ENCODE measurements at regions not wholly inside any gene's neighbourhood (a gene's known extent, or its start where the extent isn't known, plus 50 kb on each side); places are given as distances from the start of the nearest gene placed in this dataset.
"Not testable (repeated sequence)": the region's sequence is repeated elsewhere in the genome, so short reads cannot be mapped to it uniquely, and the experiment has no call there.

DNA sequence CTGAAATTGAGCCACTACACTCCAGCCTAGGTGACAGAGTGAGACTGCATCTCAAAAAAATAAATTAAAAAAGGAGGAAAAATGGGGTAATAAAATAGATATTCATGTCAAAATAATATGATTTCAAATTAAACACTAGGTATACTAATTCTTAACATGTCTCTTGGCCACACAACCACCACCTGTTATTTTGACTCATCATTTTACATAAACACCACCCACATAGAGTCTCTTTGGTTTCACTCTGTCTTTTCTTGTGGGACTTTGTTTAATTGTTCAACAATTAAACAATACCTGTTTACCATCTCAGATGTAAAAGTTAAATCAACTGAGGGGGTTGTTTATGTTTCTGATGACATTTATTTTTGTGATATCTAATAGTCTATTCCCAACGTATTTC, 476.8 kb upstream of the ADGRB3 start:
- DNase-seq (ENCODE audit: low read depth in 2 of 2), result no peak

DNA sequence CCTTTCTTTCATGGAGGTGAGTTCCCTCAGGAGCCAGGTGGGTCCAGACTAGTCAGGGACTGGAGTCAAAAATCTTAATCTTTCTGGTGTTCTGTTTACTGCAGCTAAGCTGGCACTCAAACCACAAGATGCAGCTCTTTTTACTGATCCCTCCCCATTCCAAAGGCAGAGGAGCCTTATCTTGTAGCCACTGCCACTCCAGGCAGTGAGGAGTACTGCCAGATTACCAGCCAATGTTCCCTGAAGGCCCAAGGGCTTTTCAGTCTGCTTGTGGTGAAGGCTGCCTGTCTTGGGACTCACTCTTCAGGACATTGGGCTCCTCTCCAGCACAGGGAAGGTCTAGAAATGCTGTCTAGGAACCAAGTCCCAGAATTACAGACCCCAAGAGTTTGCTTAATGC, 490.4 kb upstream of the ADGRB3 start:
- no peak for DNase-seq (ENCODE audit: low read depth in 2 of 2)

DNA sequence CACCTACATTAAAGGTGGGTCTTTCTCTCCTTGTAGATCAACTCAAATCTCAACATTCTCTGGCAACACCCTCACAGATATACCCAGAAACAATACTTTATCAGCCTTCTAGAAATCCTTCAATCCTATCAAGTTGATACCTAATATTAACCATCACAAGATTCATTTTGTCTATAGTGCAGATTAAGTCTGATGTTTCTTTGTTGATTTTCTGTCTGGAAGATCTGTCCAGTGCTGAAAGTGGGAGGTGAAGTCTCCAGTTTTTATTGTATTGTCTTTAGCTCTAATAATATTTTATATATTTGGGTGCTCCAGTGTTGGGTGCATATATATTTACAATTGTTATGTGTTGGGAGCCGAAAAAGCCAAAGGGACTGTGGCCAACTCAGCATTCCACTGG, 493.9 kb upstream of the ADGRB3 start:
- no peak for DNase-seq (ENCODE audit: low read depth in 2 of 2)

DNA sequence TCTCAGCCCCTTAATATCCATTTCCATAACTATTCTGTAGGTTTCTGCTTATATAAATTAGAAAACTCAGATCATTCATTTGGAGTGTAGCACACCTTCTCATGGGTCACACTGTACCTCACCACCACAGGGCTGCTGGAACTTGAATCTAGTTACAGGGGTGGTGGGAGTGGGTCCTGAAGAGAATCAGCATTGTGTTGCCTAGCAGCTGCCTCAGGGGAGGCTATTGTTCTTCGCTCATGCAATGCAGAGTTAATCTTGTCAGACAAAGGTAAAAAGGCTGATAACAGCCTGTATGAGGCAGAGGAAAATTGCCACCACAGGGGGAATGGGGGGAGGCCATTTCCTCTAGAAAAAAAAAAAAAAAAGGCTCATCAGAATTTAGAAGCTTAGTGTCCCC, 496.0 kb upstream of the ADGRB3 start:
- no peak for DNase-seq (ENCODE audit: low read depth in 2 of 2)

DNA sequence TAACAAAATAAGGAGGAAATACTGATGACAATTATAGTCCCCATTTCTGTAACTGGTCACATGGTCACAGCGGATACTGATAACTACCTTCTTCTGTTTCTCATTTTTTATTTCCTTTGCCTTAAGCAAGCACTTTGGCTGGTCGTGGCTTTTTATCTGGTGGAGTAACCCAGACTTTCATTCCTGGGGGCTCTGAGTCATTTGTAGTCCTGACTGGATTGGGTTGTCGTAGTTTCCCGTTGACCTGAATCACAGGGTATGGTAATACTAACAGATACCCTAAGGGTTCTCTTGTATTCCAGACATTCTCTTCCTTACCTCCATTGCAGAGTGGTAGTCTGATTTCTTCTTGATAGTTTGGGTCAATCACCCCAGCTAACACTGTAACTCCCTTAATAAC, 500.3 kb upstream of the ADGRB3 start:
- no peak for DNase-seq (ENCODE audit: low read depth in 2 of 2)

DNA sequence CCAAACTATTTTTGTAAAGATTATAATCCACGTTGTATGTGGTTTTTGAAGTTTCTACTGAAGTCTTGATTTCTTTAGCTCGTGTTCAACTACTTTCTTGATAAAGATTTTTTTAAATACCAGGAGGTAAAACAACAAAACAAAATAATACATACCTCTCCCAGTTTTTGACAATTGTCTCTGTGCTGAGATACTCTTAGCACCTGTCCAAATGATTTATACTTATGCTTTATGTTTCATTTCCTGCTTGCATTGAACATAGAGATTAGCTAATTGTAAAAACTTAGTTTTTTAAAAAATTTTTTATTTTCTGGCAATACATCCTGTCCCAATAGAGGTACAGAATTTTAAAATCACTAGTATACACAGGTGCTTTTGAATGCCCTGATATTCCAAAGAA, 506.9 kb upstream of the ADGRB3 start:
- DNase-seq (ENCODE audit: low read depth in 2 of 2), result no peak

DNA sequence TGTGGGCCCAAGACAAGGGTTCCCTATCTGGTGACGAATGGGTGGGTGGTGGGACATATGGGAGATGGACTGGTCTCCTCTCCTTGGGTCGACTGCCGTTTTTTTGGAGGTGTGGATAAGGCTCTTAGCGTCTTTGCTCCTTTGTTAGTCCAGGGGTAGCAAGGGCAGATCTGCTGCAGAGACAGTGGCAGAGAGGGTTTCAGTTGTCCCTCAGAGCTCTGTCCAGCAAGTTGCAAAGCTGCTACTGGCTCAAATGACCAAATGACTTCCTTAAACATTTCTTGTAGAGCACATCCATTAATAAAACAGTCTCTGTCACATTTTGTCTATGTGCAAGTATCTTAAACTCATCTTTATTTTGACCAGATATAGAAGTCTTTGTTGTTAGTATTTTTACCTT, 508.0 kb upstream of the ADGRB3 start:
- DNase-seq (ENCODE audit: low read depth in 2 of 2), result no peak

DNA sequence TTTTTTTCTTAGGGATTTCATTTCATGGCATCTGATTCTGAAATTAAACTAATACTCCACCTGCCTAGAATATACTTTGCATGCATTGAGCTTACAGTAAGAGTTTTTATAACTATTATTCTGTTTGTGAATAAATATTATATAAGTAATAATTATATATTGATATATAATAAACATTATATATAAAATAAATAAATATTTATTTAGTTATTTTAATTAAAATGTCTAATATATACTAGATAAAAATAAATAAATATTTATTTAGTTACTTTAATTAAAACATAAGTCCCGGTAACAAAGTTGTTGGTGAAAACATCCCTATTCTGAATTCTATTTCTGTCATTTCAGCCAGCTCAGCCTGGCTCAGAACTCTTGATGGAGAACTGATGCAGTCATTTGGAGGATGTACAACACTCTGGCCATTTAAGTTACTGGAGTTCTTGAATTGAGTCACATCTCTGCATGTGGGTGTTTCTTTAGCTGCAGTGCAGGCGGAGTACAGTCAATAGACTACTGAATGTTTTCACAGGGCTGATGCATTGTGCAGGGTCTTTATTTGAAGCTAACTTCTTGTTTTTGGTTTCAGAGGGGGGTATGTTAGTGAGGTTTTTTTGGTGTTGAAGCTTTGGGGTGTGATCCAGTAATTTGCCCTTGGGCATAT, 508.9 kb upstream of the ADGRB3 start:
- no peak for DNase-seq (ENCODE audit: low read depth in 2 of 2)

DNA sequence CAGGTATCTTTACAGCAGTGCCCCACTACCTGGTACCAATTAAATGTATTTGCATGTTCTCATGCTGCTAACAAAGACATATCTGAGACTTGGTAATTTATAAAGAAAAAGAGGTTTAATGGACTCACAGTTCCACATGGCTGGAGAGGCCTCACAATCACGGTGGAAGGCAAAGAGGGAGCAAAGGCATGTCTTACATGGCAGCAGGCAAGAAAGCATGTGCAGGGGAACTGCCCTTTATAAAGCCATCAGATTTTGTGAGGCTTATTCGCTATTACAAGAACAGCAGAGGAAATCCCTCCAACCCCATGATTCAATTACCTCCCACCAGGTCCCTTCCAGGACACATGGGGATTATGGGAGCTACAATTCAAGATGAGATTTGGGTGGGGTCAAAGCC, 512.1 kb upstream of the ADGRB3 start:
- DNase-seq (ENCODE audit: low read depth in 2 of 2), result not testable (repeated sequence)

DNA sequence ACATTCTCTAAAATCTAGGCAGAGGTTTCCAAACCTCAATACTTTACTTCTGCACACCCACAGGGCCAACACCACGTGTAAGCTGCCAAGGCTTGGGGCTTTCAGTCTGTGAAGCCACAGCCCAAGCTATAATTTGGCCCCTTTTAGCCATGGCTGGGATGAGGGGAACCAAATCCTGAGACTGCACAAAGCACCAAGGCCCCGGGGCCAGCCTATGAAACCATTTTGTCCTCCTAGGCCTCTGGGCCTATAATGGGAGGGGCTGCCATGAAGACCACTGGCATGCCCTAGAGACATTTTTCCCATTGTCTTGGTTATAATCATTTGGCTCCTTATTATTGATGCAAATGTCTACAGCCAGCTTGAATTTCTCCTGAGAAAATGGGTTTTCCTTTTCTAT, 513.0 kb upstream of the ADGRB3 start:
- DNase-seq (ENCODE audit: low read depth in 2 of 2), result no peak

DNA sequence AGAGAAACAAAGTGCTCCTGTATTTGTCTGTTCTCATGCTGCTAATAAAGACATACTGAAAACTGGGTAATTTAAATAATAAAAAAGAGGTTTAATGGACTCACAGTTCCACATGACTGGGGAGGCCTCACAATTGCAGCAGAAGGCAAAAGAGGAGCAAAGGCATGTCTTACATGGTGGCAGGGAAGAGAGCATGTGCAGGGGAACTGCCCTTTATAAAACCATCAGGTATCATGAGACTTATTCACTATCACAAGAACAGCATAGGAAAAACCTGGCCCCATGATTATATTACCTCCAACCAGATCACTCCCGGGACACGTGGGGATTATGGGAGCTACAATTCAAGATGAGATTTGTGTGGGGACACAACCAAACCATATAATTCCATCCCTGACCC, 514.1 kb upstream of the ADGRB3 start:
- not testable (repeated sequence) for DNase-seq (ENCODE audit: low read depth in 2 of 2)

DNA sequence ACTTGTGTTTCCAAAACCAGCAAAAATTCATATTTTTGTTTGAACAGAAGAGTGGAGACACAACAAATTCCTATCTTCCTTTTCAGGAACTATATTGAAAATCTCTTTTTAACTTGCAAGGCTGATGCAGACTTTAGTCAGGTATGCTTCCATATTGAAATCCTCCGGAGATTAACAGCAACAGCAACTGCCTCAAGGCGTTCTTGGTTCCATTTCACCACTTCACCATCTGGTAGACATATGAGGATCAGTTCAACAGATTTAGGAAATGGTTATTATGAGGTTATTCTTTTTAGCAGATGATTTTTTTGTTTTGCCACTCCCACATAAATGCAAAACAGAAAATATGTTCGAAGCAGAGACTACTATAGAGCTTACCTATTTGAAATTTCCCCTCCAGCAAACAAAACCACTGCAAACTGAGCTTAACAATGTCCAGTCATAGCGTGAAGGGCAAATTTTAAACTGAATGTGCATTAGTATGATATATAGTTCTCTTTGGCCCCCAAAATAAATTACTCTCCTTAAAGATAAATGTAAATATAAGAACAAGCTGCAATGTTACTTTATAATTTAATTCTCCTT, 520.5 kb upstream of the ADGRB3 start:
- DNase-seq (ENCODE audit: low read depth in 2 of 2), result no peak

DNA sequence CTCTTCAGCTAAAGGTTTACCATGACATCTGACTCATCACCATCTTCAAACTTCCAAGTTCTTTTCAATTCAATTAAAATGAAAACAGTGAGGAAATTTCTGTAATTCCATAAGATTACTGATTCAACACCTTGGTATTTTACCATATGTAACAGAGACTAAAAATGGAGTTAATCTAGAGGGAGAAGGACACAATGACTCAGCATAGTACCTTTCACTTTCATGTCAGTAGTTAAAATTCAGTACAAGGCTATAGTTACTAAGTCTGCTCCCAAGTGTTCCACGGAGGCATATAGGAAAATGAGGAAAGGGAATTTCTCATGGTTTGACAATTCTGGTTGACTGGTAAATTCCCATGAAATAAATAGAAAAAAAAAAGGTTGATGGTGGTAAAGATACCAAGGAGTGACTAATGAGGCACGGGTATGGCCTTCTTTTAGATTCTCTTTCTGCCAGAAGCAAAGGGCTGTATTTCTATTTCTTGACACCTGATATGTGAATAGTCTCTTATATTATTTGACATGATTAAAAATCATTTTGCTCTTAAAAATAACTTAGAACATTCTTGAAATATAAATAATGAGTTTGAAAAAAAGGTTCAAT, 526.7 kb upstream of the ADGRB3 start:
- no peak for DNase-seq (ENCODE audit: low read depth in 2 of 2)

DNA sequence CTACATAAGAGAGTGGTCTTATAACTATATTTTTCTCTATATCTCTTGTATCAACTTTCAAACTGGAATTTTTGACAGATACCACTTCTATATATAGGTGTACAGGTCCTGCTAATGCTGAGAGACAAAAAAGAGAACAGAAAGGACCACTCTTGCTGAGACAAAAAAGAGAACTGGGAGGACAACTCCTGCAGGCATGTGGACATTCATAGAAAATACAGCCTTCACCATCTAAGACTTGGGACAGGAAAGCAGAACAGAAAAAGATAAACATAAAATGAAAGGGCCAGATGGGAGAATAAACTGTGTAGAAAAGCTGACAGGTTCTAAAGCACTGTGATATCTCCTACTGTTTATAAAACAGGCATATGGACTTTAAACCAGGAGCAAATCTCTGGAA, 541.0 kb upstream of the ADGRB3 start:
- no peak for DNase-seq (ENCODE audit: low read depth in 2 of 2)

DNA sequence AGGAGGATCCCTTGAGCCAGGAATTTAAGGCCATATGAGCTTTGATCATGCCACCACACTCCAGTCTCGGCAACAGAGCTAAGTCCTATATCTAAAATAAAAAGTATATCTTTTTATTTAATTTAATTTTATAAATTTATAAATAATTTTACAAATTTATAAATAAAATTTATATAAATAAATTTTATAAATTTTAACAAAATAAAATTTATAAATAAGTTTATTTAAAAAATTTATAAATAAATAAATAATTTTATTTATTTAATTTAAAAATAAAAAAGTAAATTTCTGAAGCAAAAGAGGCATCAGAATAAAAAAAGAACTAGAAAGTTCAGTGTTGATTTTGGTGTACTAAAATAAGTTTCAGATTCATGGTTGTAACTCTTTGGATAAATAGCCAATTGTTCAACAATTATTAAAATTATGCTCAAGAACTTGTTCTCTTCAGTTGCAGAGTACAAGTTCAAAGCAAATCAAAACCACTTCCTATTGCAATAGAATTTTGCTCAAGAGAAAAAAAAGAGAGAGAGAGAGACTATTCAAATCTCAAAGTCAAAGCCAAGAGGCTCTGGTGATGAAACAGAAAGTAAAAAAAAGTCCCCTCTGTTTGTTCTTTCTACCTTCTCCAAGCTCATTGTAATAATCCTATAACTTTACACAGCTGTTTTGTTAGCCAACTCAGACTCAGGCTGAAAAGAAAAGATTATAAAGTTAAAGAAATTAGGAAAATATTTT, 547.5 kb upstream of the ADGRB3 start:
- DNase-seq (ENCODE audit: low read depth in 2 of 2), result no peak

DNA sequence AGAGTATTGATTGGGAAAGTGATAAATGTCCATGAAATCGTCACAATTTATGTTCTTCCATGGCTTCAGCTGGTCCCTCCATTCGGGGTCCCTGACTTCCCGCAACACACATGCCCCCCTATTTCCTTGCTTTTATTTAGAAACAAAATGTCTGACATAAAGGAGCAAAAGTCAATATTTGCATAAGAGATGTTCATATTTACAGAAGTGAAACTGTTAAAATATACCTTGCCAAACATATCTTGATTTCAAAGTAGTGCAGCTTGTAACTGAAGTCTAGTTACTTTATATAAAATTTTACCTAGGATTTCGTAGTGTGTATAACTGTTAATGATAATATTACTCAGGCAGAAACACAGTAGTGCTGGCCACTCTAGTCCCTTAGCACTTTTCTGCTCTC, 548.9 kb upstream of the ADGRB3 start:
- no peak for DNase-seq (ENCODE audit: low read depth in 2 of 2)

DNA sequence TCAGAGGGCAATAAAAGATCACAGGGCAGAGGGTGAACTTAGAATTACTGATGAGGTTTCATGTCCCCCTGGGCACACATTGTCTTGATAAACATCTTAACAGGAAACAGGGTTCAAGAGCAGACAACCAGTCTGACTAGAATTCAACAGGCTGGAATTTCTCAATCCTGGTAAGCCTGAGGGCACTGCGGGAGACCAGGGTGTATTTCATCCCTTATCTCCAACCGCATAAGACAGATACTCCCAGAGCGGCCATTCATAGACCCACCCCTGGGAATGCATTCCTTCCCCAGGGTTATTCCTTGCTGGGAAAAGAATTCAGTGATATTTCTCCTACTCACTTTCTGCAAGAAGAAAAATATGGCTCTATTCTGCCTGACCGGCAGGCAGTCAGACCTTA, 549.5 kb upstream of the ADGRB3 start:
- DNase-seq (ENCODE audit: low read depth in 2 of 2), result not testable (repeated sequence)

DNA sequence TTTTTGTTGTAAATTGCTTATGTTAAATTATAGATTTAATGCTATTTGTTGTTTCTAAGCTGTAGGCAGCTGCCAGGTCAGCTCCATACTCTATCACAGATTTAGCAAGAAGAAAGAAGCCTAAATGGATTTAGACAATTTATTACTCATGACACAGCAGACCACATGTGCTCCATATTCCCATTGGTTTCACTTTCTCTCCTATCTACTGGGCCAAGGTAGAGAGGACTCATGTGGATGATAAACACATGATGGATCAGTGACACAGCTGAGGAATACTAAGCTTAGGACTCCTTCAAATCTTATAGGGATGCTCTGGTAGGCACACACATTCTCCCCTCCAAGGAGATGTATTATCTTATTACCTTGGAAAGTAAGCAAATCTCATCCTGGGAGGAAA, 553.0 kb upstream of the ADGRB3 start:
- DNase-seq (ENCODE audit: low read depth in 2 of 2), result no peak

DNA sequence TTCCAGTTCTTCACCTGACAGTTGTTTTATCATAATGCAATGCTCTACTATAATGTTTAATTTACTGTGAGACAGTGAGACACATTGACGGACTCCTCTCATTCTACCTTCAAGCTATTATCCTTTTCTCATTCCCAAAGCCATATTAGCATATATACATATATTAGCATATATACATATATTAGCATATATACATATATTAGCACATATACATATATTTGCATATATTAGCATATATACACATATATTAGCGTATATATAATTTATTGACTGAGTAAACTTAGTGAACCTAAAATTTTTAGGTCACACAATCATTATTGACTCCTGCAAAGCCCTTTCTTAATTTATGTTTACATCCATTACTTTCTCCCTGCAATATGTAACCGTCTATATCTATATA, 555.0 kb upstream of the ADGRB3 start:
- DNase-seq (ENCODE audit: low read depth in 2 of 2), result no peak

DNA sequence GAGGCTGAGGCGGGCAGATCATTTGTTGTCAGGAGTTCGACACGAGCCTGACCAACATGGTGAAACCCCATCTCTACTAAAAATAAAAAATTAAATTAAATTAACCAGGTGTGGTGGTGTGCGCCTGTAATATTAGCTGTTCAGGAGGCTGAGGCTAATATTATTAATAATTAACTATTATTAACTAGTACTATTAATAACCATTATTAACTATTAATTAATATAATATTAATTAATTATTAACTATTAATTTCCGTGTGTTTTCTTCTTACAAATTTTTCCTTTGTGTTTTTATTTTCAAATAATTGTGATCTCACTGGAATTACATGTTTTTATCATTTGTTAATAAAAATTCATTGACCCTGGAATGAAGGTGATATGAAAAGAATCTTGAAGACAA, 557.4 kb upstream of the ADGRB3 start:
- no peak for DNase-seq (ENCODE audit: low read depth in 2 of 2)

DNA sequence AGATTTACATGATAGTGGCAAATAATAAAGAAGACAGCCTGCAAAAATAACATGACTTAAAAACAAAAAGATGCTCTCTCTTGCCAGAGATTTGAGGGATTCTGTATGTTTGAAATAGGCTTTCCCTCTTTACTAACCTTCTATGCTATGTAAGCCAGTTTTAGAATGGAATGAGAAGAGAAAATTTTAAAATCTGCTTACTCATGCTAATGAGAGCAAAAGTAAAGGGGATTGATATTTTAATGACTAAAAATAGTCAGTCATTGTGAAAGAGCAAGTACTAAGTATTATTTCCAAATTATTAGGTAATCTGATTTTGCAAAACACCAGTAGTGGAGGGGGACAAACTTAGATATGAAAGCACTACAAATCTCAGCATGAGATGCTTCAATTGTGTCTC, 563.3 kb upstream of the ADGRB3 start:
- no peak for DNase-seq (ENCODE audit: low read depth in 2 of 2)

DNA sequence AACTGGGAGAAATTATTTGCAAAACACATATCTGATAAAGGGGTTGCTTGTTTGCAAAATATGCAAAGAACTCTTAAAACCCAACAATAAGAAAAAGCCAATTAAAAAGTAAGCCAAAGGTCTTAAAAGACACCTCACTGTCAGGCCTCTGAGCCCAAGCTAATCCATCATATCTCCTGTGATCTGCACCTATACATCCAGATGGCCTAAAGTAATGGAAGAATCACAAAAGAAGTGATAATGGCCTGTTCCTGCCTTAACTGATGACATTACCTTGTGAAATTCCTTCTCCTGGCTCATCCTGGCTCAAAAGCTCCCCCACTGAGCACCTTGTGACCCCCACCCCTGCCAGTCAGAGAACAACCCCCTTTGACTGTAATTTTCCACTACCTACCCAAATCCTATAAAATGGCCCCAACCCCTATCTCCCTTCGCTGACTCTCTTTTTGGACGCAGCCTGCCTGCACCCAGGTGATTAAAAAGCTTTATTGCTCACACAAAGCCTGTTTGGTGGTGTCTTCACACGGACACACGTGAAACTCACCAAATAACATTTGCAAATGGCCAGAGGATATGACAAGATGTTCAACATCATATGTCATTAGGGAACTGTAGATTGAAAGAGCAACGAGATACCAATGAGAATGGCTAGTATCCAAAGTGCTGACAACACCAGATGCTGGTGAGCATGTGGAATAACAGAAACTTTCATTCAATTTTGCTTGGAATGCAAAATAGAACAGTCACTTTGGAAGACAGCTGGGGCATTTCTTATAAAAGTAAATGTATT, 565.0 kb upstream of the ADGRB3 start:
- DNase-seq (ENCODE audit: low read depth in 2 of 2), result no peak

Data from activated CD4-positive, alpha-beta T cell treated with anti-CD3 and anti-CD28 coated beads for 24 hours (primary cell).